Body of pancreas (tissue), 4 donors: ENCODE measurements at regions not wholly inside any gene's neighbourhood (a gene's known extent, or its start where the extent isn't known, plus 50 kb on each side); places are given as distances from the start of the nearest gene placed in this dataset.

ENCODE experiments used
- POLR2A ChIP-seq, 3 donors: fragments of 450-650 bp; IDR thresholded peaks; one replicate each; pipeline ENCODE4 v1.6.1; 2016; ENCODE audit warnings: antibody characterized with exemption in 3 of 3, mild to moderate bottlenecking in 2 of 3
- TF ChIP-seq, protein P1 (sequence below), 7 experiments: fragments of 450-650 bp in 4 of 7; fragments of 200-600 bp in 3 of 7; sonication (generic) in 3 of 7; IDR thresholded peaks; one replicate each; pipeline ENCODE4 v1.5.1; 2016 to 2019; ENCODE audit warnings: antibody characterized with exemption in 7 of 7

DNA sequence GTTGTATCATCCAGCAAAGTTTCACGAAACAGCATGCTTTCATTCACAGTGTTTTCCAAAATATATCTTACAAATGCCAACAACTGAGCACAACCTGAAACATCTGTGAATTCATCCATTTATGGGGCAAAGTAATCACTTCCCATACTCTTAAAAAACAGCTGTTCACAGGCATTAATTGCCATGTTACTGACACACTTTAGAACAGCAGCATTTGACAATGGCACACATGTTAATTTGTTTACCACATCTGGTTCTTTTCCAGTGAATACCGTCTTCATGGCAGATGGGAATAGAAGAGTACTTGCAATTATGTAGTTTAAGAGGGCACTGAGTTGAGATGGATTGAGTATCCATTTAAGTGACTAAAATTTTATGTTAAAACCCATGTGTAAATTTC is 347.4 kb upstream of the LRP1B start:
- TF ChIP-seq, protein P1, sequence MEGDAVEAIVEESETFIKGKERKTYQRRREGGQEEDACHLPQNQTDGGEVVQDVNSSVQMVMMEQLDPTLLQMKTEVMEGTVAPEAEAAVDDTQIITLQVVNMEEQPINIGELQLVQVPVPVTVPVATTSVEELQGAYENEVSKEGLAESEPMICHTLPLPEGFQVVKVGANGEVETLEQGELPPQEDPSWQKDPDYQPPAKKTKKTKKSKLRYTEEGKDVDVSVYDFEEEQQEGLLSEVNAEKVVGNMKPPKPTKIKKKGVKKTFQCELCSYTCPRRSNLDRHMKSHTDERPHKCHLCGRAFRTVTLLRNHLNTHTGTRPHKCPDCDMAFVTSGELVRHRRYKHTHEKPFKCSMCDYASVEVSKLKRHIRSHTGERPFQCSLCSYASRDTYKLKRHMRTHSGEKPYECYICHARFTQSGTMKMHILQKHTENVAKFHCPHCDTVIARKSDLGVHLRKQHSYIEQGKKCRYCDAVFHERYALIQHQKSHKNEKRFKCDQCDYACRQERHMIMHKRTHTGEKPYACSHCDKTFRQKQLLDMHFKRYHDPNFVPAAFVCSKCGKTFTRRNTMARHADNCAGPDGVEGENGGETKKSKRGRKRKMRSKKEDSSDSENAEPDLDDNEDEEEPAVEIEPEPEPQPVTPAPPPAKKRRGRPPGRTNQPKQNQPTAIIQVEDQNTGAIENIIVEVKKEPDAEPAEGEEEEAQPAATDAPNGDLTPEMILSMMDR (IDR thresholded peaks at IDR 0.05): no peak
- no peak for TF ChIP-seq POLR2A (IDR thresholded peaks at IDR 0.05)
